ENCODE measurements at regions not wholly inside any gene's neighbourhood (a gene's known extent, or its start where the extent isn't known, plus 50 kb on each side); places are given as distances from the start of the nearest gene placed in this dataset.

DNA sequence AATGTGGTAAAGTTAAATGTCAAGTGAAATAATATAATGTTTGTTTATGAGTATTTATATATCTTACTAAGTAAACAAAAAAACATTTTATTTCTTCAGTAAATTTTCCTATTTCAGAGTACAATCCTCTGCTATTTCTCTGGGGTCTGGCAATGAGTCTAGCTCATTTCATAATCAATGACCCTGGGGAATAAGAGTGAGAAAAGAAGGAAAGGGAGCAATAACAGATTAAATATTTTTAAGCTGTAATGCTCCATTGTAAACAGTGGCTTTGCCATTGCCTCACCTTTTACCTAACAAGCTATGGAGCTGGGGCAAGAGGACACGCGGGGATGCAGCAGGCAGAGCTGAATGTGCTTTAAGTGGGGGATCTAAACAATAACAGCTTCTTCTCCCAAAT is 1071.9 kb downstream of the FLRT2 start:
- TF ChIP-seq CTCF (IDR thresholded peaks at IDR 0.05) = no peak
- TF ChIP-seq POLR2AphosphoS5 (IDR thresholded peaks at IDR 0.05) = no peak
- no peak for TF ChIP-seq POLR2A (IDR thresholded peaks at IDR 0.05; ENCODE audit: low read depth)
- no peak for TF ChIP-seq EP300 (IDR thresholded peaks at IDR 0.05)
